ENCODE measurements at regions not wholly inside any gene's neighbourhood (a gene's known extent, or its start where the extent isn't known, plus 50 kb on each side); places are given as distances from the start of the nearest gene placed in this dataset.

DNA sequence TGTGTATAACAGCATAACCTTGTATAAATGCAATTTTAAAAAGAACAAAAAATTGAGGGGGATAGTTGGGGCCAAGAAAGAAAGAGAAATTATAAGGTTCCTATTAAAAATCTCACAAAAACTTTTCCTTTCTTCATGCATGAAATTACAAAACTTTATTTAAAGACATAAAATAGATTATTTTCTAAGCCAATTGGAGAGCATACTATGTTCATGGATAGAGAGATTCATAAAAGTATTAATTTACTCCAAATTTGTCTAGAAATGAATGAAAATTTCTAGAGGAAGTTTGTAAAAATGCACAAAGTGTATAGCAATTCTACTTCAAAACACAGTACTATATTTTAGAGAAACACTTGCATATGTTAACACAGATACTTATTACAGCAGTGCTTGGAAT is 200.4 kb downstream of the PCSK1 start:
- Histone ChIP-seq H3K9me3 (no peaks in the 10 kb centered on the region), H3K27ac (no peak overlapping the region), H3K36me3 (no peaks in the 10 kb centered on the region), H3K4me3 (no peak overlapping the region), H3K27me3 (no peaks in the 10 kb centered on the region), H3K4me1 (no peaks in the 10 kb centered on the region)
- TF ChIP-seq EP300 (IDR thresholded peaks at IDR 0.05) (no peak), POLR2A (IDR thresholded peaks at IDR 0.05) (no peak)
- no peak for DNase-seq
- ATAC-seq (ENCODE audit: low FRiP score in 2 of 2), result no peak

DNA sequence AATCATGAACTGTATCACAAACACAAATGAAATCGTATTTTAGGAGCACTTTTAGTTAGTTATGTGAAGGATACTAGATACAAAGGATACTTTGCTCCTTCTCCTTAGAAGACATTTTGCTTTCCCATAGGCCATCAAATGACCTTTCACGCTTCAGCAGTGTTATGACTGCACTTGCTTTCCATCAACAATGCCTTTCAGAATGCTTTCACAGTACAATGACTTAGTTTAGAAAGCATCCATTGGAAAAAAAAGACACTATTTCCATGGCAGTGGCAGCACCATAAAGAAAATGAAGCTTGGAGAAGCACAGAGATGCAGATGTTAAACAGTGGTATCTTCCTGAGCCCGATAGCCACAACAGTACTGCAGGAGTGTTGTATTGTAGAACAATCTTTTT is 203.9 kb downstream of the PCSK1 start:
- no peak for ATAC-seq (ENCODE audit: low FRiP score in 2 of 2)
- Histone ChIP-seq H3K4me3 (no peak overlapping the region), H3K9me3 (no peaks in the 10 kb centered on the region), H3K36me3 (no peaks in the 10 kb centered on the region), H3K27me3 (no peaks in the 10 kb centered on the region), H3K27ac (no peak overlapping the region), H3K4me1 (no peaks in the 10 kb centered on the region)
- DNase-seq, result no peak
- WGBS, 2 donors, result 90% methylated on average over 3 of the region's 3 CpGs
- TF ChIP-seq CTCF (IDR thresholded peaks at IDR 0.05) (no peak), EP300 (IDR thresholded peaks at IDR 0.05) (no peak), POLR2A (IDR thresholded peaks at IDR 0.05) (no peak), POLR2AphosphoS5 (IDR thresholded peaks at IDR 0.05) (no peak)

- no peaks in the 10 kb centered on the region for H3K36me3 ChIP-seq
- WGBS, 2 donors, result 83 to 93% methylated on average over 3 of the region's 3 CpGs
- no peaks in the 10 kb centered on the region for H3K9me3 ChIP-seq
- no peak overlapping the region for H3K27ac ChIP-seq
- no peak for ATAC-seq (ENCODE audit: low FRiP score in 2 of 2)
- H3K4me1 ChIP-seq, result no peaks in the 10 kb centered on the region
- no peak for TF ChIP-seq EP300 (IDR thresholded peaks at IDR 0.05)
- no peak for TF ChIP-seq POLR2A (IDR thresholded peaks at IDR 0.05)
- no peak for TF ChIP-seq POLR2AphosphoS5 (IDR thresholded peaks at IDR 0.05)
- no peak for TF ChIP-seq CTCF (IDR thresholded peaks at IDR 0.05)
- DNase-seq, result no peak
- H3K4me3 ChIP-seq, result no peak overlapping the region
- no peaks in the 10 kb centered on the region for H3K27me3 ChIP-seq
These were observed 204.6 kb downstream of the PCSK1 start for GRCh38 chr5:96228408-96228807.

- WGBS, 2 donors, result 80 to 83% methylated on average over 4 of the region's 4 CpGs
These were observed 205.1 kb downstream of the PCSK1 start for GRCh38 chr5:96227957-96228356.

GRCh38 chr5:96226941-96227552 is 206.0 kb downstream of the PCSK1 start:
- Histone ChIP-seq H3K9me3 (no peaks in the 10 kb centered on the region), H3K36me3 (no peaks in the 10 kb centered on the region), H3K27ac (no peak overlapping the region), H3K4me1 (no peaks in the 10 kb centered on the region), H3K27me3 (no peaks in the 10 kb centered on the region), H3K4me3 (no peak overlapping the region)
- TF ChIP-seq POLR2AphosphoS5 (IDR thresholded peaks at IDR 0.05) (peak in 1 of 2 donors; percentile 47), CTCF (IDR thresholded peaks at IDR 0.05) (no peak), POLR2A (IDR thresholded peaks at IDR 0.05) (no peak)
- 58 to 67% methylated on average over 6 of the region's 6 CpGs for WGBS, 2 donors
- DNase-seq (no peak), ATAC-seq (ENCODE audit: low FRiP score in 2 of 2) (peak; percentile 66 to 91)

More at GRCh38 chr5:96227957-96228356, 205.1 kb downstream of the PCSK1 start:
- DNase-seq, result no peak
- ATAC-seq (ENCODE audit: low FRiP score in 2 of 2), result no peak
- no peak for TF ChIP-seq POLR2AphosphoS5 (IDR thresholded peaks at IDR 0.05)
- no peak for TF ChIP-seq EP300 (IDR thresholded peaks at IDR 0.05)
- TF ChIP-seq CTCF (IDR thresholded peaks at IDR 0.05), result no peak
- TF ChIP-seq POLR2A (IDR thresholded peaks at IDR 0.05), result no peak
- H3K27me3 ChIP-seq, result no peaks in the 10 kb centered on the region
- no peak overlapping the region for H3K4me3 ChIP-seq
- H3K36me3 ChIP-seq, result no peaks in the 10 kb centered on the region
- H3K4me1 ChIP-seq, result no peaks in the 10 kb centered on the region
- no peaks in the 10 kb centered on the region for H3K9me3 ChIP-seq
- no peak overlapping the region for H3K27ac ChIP-seq
